MM.1S (cell line): ENCODE measurements at regions not wholly inside any gene's neighbourhood (a gene's known extent, or its start where the extent isn't known, plus 50 kb on each side); places are given as distances from the start of the nearest gene placed in this dataset.

Source experiments
- DNase-seq: peaks from one replicate; pipeline ENCODE4 v3.0.0-alpha.2; 2015
- H2AFZ ChIP-seq: fragments of 300-600 bp; sonication (generic); 2 replicates; pipeline ENCODE4 v1.6.0; 2016; ENCODE audit warnings: antibody characterized with exemption, low read length
- H3F3A ChIP-seq: fragments of 300-600 bp; sonication (generic); 2 replicates; pipeline ENCODE4 v1.6.1; 2016; ENCODE audit warnings: mild to moderate bottlenecking, antibody characterized with exemption, low read length, moderate library complexity, mixed read lengths; ENCODE audit not compliant: insufficient read depth
- H3K27ac ChIP-seq: fragments of 300-600 bp; sonication (generic); 2 replicates; pipeline ENCODE4 v1.5.1; 2016; ENCODE audit warnings: mild to moderate bottlenecking, low read length
- H3K27me3 ChIP-seq: fragments of 300-600 bp; sonication (generic); replicated peaks from 2 replicates; pipeline ENCODE4 v1.6.0; 2016; ENCODE audit warnings: low read length; ENCODE audit not compliant: insufficient read depth
- H3K36me3 ChIP-seq: fragments of 300-600 bp; sonication (generic); replicated peaks from 2 replicates; pipeline ENCODE4 v1.6.1; 2016; ENCODE audit warnings: mild to moderate bottlenecking, low read length, mixed read lengths; ENCODE audit not compliant: insufficient read depth
- H3K4me1 ChIP-seq: fragments of 300-600 bp; sonication (generic); 2 replicates; pipeline ENCODE4 v1.6.1; 2016; ENCODE audit warnings: low read length, mixed read lengths
- H3K4me2 ChIP-seq: fragments of 300-600 bp; sonication (generic); 2 replicates; pipeline ENCODE4 v1.6.0; 2016; ENCODE audit warnings: low read depth, low read length
- H3K4me3 ChIP-seq: fragments of 300-600 bp; sonication (generic); 2 replicates; pipeline ENCODE4 v1.5.1; 2016; ENCODE audit warnings: low read length, mixed read lengths
- H3K79me2 ChIP-seq: fragments of 300-600 bp; sonication (generic); 2 replicates; pipeline ENCODE4 v1.6.1; 2016; ENCODE audit warnings: mixed run types, low read length, mixed read lengths
- H3K9ac ChIP-seq: fragments of 300-600 bp; sonication (generic); 2 replicates; pipeline ENCODE4 v1.6.1; 2016; ENCODE audit warnings: low read length, mixed read lengths
- H3K9me2 ChIP-seq: fragments of 300-600 bp; sonication (generic); replicated peaks from 2 replicates; pipeline ENCODE4 v1.6.1; 2016; ENCODE audit warnings: mild to moderate bottlenecking, low read length, mixed read lengths; ENCODE audit not compliant: insufficient read depth
- H3K9me3 ChIP-seq: fragments of 300-600 bp; sonication (generic); replicated peaks from 2 replicates; pipeline ENCODE4 v1.6.1; 2016; ENCODE audit warnings: mild to moderate bottlenecking, low read length, mixed read lengths; ENCODE audit not compliant: insufficient read depth
- H4K20me1 ChIP-seq: fragments of 300-600 bp; sonication (generic); 2 replicates; pipeline ENCODE4 v1.6.1; 2016; ENCODE audit warnings: mild to moderate bottlenecking, low read length, moderate library complexity, mixed read lengths; ENCODE audit not compliant: insufficient read depth
- CTCF ChIP-seq: fragments of 300-600 bp; sonication (generic); IDR thresholded peaks from 2 replicates; pipeline ENCODE4 v1.5.1; 2016; ENCODE audit warnings: antibody characterized with exemption, low read length, mixed read lengths
- EZH2 ChIP-seq: fragments of 300-600 bp; sonication (generic); optimal IDR thresholded peaks from 2 replicates; pipeline ENCODE3; 2017; ENCODE audit warnings: low read depth, mild to moderate bottlenecking, antibody characterized with exemption, low read length, mixed read lengths
- EZH2phosphoT487 ChIP-seq: fragments of 300-600 bp; sonication (generic); IDR thresholded peaks from 2 replicates; pipeline ENCODE4 v1.6.1; 2018; ENCODE audit warnings: antibody characterized with exemption, low read length

DNA sequence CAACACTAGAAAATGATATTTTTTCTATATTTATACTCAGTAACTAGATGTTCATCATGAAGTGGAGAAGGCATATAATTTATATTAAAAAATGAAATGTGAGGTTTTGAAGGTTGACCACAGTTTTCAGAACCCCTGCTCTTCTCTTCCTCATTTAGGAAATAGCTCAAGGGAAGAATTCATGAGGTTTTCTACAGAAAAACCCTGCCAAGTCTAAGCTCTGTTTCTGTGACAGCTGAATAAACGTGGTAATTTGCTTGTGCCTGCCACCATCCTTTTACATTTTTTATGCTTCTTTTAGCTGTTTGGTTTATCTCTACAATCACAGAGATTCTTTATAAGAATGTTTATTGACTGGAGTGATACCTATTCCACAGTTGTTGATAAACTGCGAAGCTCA is 630.3 kb upstream of the POT1 start:
- Histone ChIP-seq H3F3A (no peaks in the 10 kb centered on the region), H3K4me3 (no peak overlapping the region), H4K20me1 (no peaks in the 10 kb centered on the region), H3K9me3 (no peaks in the 10 kb centered on the region), H3K9me2 (no peaks in the 10 kb centered on the region), H3K36me3 (no peaks in the 10 kb centered on the region), H3K27me3 (no peaks in the 10 kb centered on the region), H3K79me2 (no peaks in the 10 kb centered on the region), H3K4me2 (no peak overlapping the region), H3K4me1 (no peaks in the 10 kb centered on the region), H3K9ac (no peak overlapping the region), H2AFZ (no peak overlapping the region), H3K27ac (no peak overlapping the region)
- no peak for DNase-seq
- TF ChIP-seq CTCF (no peak), EZH2 (no peak), EZH2phosphoT487 (no peak)

- Histone ChIP-seq H3K36me3 (no peaks in the 10 kb centered on the region), H3K27me3 (no peaks in the 10 kb centered on the region), H3K4me3 (no peak overlapping the region), H3K4me2 (no peak overlapping the region), H3K9me2 (no peaks in the 10 kb centered on the region), H3K79me2 (no peaks in the 10 kb centered on the region), H3K9ac (no peak overlapping the region), H3K27ac (no peak overlapping the region), H3F3A (no peaks in the 10 kb centered on the region), H3K4me1 (no peaks in the 10 kb centered on the region), H2AFZ (no peak overlapping the region), H4K20me1 (no peaks in the 10 kb centered on the region), H3K9me3 (no peaks in the 10 kb centered on the region)
- TF ChIP-seq EZH2phosphoT487 (no peak), CTCF (no peak), EZH2 (no peak)
- no peak for DNase-seq
These were observed 626.3 kb upstream of the POT1 start for GRCh38 chr7:125555916-125556315.

DNA sequence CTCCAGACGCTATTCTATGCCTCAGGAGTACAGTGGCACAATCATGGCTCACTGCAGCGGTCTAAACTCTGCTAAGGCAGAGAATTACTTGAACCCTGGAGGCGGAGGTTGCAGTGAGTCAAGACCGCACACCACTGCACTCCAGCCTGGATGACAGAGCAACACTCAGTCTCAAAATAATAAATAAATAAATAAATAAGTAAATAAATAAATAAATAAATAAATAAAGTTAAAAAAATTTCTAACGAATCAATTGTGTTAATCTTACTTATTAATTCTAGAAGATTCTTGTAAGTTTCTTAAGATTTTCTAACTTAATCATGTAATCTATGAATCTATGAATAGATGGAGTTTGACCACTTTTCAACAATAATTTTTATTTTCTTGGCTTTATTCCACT is 621.4 kb upstream of the POT1 start:
- Histone ChIP-seq H3K4me1 (no peaks in the 10 kb centered on the region), H3K9me2 (no peaks in the 10 kb centered on the region), H3K79me2 (no peaks in the 10 kb centered on the region), H2AFZ (no peak overlapping the region), H3K36me3 (no peaks in the 10 kb centered on the region), H3K27ac (no peak overlapping the region), H3F3A (no peaks in the 10 kb centered on the region), H3K27me3 (no peaks in the 10 kb centered on the region), H3K9ac (no peak overlapping the region), H3K9me3 (no peaks in the 10 kb centered on the region), H3K4me2 (no peak overlapping the region), H3K4me3 (no peak overlapping the region), H4K20me1 (no peaks in the 10 kb centered on the region)
- no peak for TF ChIP-seq CTCF
- no peak for TF ChIP-seq EZH2
- TF ChIP-seq EZH2phosphoT487: no peak
- DNase-seq: no peak

DNA sequence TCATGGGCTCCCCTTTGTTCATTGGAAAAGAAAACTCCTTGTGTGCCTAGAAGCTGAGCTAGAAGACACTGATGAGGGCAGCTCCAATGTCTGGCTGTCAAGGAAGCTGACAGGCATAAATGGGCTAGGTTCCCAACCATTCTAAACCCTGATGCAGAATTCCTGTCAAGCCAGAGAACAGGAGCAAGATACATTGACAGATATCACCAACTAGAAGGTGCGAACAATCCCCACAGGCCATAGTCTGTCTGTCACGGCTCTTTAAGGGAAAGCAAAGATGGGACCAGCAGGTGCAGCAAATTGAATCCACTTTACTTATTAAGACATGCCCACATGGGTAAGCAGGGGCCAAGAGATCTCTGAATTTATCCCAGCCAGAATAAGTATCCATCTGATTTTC is 617.9 kb upstream of the POT1 start:
- Histone ChIP-seq H3K27me3 (no peaks in the 10 kb centered on the region), H3K4me1 (no peaks in the 10 kb centered on the region), H3K36me3 (no peaks in the 10 kb centered on the region), H3K27ac (no peak overlapping the region), H3K4me3 (no peak overlapping the region), H3K9me2 (no peaks in the 10 kb centered on the region), H3K79me2 (no peaks in the 10 kb centered on the region), H3K9me3 (no peaks in the 10 kb centered on the region), H3K9ac (no peak overlapping the region), H2AFZ (no peak overlapping the region), H3F3A (no peaks in the 10 kb centered on the region), H4K20me1 (no peaks in the 10 kb centered on the region), H3K4me2 (no peak overlapping the region)
- TF ChIP-seq EZH2 (no peak), EZH2phosphoT487 (no peak), CTCF (no peak)
- no peak for DNase-seq
